NCI-H2196 (cell line): ENCODE measurements at regions not wholly inside any gene's neighbourhood (a gene's known extent, or its start where the extent isn't known, plus 50 kb on each side); places are given as distances from the start of the nearest gene placed in this dataset.
"Not testable (repeated sequence)": the region's sequence is repeated elsewhere in the genome, so short reads cannot be mapped to it uniquely, and the experiment has no call there.

Source experiments
- DNase-seq: peaks from one replicate; lab custom pipeline; 2025; ENCODE audit not compliant: unreplicated experiment; lab: John Stamatoyannopoulos, UW

- DNase-seq: no peak
Observed at GRCh38 chr4:66568001-66568400, 897.7 kb upstream of the EPHA5 start.

DNA sequence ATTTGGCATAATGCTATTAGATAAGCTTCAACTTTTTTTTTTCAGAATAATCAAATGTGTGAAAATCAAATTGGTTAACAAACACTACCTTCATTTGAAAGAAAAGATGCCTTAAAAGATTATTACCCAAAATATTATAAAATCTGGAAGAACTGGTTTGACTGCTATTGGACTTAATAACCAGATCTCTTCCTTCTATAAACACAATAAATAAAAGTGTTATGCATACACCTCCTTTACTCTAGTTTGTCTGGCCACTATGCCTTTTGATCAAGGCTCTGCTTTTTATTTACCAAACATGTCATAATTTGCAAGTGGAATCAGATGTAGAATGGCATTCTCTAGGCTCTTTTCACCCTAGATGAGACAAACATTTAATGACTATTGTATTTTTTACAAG, 897.3 kb upstream of the EPHA5 start:
- no peak for DNase-seq

GRCh38 chr4:66565801-66566200, 895.5 kb upstream of the EPHA5 start:
- no peak for DNase-seq

GRCh38 chr4:66564901-66565651, 894.8 kb upstream of the EPHA5 start:
- DNase-seq: no peak

GRCh38 chr4:66562276-66562806, 892.1 kb upstream of the EPHA5 start:
- no peak for DNase-seq

DNA sequence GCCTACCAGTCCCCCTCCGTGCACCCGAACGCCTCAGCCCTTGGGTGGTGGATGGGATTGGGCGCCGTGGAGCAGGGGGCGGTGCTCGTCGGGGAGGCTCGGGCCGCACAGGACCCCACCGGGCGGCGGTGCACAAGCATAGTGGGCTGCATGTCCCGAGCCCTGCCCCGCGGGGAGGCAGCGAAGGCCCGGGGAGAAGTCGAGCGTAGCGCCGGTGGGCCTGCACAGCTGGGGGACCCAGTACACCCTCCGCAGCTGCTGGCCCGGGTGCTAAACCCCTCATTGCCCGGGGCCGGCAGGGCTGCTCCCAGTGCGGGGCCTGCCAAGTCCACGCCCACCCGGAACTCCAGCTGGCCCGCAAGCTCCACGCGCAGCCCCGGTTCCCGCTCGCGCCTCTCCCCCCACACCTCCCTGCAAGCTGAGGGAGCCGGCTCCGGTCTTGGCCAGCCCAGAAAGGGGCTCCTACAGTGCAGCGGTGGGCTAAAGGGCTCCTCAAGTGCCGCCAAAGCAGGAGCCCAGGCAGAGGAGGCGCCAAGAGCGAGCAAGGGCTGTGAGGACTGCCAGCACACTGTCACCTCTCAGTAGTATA, 891.3 kb upstream of the EPHA5 start:
- not testable (repeated sequence) for DNase-seq

GRCh38 chr4:66558651-66559050, 888.4 kb upstream of the EPHA5 start:
- no peak for DNase-seq

GRCh38 chr4:66556651-66557278, 886.5 kb upstream of the EPHA5 start:
- DNase-seq: no peak

DNA sequence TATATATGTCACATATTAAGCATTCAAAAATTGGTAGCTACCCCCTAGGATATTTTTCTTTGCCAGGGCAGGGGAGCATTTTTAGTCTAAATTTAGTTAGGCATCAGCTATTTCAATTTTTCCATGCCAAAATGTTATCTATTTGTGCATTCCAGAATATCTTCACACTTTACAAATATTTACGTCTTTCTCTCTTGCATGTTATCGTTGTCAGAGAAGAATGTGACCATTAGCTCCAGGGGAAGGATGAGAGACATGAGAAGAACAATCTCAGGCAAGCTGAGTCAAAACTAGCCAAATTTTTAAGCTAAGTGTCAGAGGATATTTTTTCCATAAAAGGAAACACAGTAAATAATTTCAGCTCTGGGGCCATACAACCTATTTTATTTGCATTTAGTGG, 885.0 kb upstream of the EPHA5 start:
- DNase-seq: no peak

GRCh38 chr4:66554826-66555225, 884.5 kb upstream of the EPHA5 start:
- DNase-seq: no peak

GRCh38 chr4:66545301-66545700, 875.0 kb upstream of the EPHA5 start:
- DNase-seq: not testable (repeated sequence)

DNA sequence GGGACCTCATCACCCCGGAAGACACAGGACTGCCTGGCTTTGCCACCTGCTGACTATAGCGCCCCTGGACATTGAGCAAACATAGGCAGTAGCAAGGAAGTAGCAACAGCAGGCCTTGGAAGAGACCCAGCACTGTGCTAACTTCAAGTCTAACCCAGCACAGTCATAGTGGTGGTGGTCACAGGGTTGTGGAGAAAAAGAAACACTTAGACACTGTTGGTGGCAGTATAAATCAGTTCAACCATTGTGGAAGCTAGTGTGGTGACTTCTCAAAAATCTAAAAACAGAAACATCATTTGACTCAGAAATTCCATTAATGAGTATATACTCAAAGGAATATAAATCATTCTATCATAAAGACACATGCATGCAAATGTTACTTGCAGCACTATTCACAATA, 874.0 kb upstream of the EPHA5 start:
- no peak for DNase-seq

DNA sequence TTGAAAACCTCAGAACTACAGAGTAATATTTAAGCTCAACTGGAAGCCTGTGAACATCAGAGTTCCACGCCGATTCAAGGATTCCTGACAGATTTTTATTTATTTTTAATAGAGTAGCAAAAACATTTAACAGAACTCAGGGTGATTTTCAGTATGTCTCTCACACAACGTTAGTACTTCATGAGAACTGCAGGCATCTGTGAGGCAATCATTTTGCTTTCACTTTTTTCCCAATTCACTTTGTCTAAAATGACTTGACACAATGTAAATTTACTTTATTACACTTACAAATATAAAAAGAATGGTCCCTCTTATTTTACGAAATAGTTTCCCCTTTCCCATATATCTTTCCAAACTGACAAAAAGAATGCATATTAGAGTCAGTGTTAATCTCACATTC, 869.5 kb upstream of the EPHA5 start:
- DNase-seq: no peak

DNA sequence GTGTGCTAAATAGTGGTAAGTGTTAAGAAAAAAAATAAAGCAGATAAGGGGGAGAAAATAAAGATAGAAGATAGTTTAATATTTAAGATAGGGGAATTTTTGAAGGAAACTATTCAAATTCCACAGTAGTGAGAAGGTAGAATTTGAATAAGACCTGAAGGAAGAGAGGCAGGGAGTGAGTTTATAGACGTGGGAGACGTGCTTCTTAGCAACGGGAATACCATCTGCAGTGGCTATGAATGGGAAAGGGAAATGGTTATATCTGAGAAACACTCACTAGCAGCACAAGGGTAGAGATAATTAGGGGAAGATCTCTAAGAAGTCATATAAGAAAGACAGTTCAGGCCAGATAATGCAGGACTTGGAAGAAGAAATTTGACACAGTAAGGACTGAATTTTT, 854.5 kb upstream of the EPHA5 start:
- no peak for DNase-seq

DNA sequence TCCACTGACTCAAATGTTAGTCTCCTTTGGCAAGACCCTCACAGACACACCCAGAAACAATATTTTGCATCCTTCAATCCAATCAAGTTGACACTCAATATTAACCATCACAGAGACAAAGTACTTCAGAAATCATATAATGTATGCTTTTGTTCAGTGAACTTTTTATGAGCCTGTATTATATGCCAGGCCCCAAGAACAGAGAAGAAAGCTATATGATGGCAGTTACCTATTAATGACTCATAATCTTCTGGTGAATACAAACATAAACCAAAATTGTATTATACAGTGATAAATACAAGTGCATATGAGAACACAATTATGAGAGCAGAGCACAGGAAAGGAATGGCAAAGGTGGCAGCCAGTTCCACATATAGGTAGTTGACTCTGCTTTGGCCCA, 852.0 kb upstream of the EPHA5 start:
- DNase-seq: no peak

DNA sequence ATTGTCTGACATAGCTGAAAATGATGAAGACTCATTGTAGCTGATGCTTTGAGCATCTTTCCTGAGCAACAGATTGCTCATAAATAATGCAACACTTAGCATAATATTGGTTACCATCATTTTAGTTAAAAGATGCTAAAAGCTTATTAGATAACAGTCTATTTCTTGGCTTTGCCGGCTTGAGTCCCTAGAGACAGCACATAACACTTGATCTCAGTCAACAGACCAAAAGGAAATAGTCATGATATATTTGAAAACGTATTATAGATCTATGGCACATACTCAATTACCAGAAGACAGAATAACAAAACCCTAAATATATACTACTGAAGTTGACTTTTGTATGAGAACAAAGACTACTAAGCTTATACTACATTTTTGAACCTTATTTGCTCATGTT, 846.7 kb upstream of the EPHA5 start:
- no peak for DNase-seq

- DNase-seq: no peak
Observed at GRCh38 chr4:66506985-66507384, 836.7 kb upstream of the EPHA5 start.

DNA sequence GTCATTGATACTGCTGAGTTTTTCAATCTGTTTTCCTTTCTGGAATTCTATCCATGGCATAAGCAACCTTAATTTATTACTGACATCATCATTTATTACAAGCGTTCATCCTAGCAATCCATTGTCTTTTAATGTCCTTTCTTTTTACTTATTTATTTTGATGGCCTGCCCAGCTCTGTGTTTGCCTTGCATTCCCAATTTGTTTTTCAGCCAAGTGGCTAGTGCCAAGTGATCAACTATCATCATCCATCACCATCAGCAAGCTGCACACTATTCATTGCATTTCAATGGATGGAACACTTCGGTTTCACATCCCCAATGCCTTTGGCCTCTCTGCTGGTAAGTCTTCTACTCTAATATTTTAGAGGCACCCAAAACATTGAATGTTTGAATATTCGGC, 831.7 kb upstream of the EPHA5 start:
- no peak for DNase-seq

GRCh38 chr4:66490729-66491128, 820.4 kb upstream of the EPHA5 start:
- no peak for DNase-seq

GRCh38 chr4:66489783-66490452, 819.6 kb upstream of the EPHA5 start:
- no peak for DNase-seq

GRCh38 chr4:66489370-66489769, 819.1 kb upstream of the EPHA5 start:
- DNase-seq: no peak

GRCh38 chr4:66486068-66486467, 815.8 kb upstream of the EPHA5 start:
- DNase-seq: no peak
